ENCODE measurements at regions not wholly inside any gene's neighbourhood (a gene's known extent, or its start where the extent isn't known, plus 50 kb on each side); places are given as distances from the start of the nearest gene placed in this dataset.

DNA sequence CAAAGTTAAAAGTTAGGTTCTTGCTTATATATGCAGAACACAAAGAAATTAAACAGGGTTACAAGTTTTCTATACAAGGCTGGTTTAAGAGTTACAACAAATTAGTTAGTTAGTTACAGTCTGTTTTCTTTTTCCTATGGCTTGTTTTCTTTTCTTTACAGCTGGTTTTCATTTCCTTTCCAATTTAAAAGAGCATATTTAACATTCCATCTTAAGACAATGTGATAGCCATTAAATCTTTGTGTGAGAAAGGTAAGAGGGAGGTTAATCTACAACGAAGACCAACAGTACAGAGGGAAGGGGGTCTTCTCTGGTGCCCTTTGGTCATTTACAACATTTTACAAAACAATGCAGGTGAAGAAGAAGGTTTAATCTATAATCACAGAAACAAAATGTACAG, 290.6 kb downstream of the ZNF674 start:
- no peak for DNase-seq
- H3K27ac ChIP-seq (ENCODE audit: low read depth in 1 of 2, low read length in 2 of 2) = no peak overlapping the region
- H3K9me3 ChIP-seq (replicated peaks in 1 of 2; ENCODE audit: control insufficient read depth in 1 of 2, insufficient read depth in 1 of 2, low read length in 2 of 2) = no peaks in the 10 kb centered on the region
- H3K27me3 ChIP-seq (ENCODE audit: control insufficient read depth in 2 of 2, insufficient read depth in 2 of 2, low read length in 2 of 2) = peaks cover 0 to 2% of the 10 kb centered on the region in 2 donors
- H3K9ac ChIP-seq (ENCODE audit: insufficient read depth, low read length, poor library complexity, severe bottlenecking) = no peak overlapping the region
- Mint-ChIP-seq H3K4me1 (peaks cover 3% of the 10 kb centered on the region), H3K4me3 (no peak overlapping the region), H3K27me3 (ENCODE audit: low read depth in 3 of 3) (peaks cover 0 to 7% (median 0%) of the 10 kb centered on the region in 3 donors), H3K9me3 (peaks cover 0 to 3% (median 0%) of the 10 kb centered on the region in 7 donors), H3K27ac (no peak overlapping the region), H3K36me3 (no peaks in the 10 kb centered on the region)
- no peaks in the 10 kb centered on the region for H4K20me1 ChIP-seq (ENCODE audit: insufficient read depth, low read length)
- no peak overlapping the region for H2AFZ ChIP-seq (ENCODE audit: insufficient read depth, low read depth, low read length, poor library complexity, severe bottlenecking)
- no peaks in the 10 kb centered on the region for H3K4me1 ChIP-seq (ENCODE audit: control insufficient read depth in 1 of 2, insufficient read depth in 2 of 2, low read length in 2 of 2)
- no peaks in the 10 kb centered on the region for H3K79me2 ChIP-seq (ENCODE audit: insufficient read depth, low read length)
- H3K36me3 ChIP-seq (replicated peaks in 1 of 2; ENCODE audit: control insufficient read depth in 1 of 2, insufficient read depth in 2 of 2, low read length in 2 of 2) = no peaks in the 10 kb centered on the region
- no peak overlapping the region for H3K4me2 ChIP-seq (replicated peaks; ENCODE audit: extremely low read depth, low read length, poor library complexity, severe bottlenecking)
- intact Hi-C loops (cut with micrococcal nuclease) = no loop called here
- no CpG with 5 or more reads among the region's 1 CpG for WGBS (ENCODE audit: insufficient coverage)
- no peak overlapping the region for H3K4me3 ChIP-seq (replicated peaks in 1 of 3; ENCODE audit: low read depth in 2 of 3, low read length in 3 of 3)
- TF ChIP-seq, protein P1, sequence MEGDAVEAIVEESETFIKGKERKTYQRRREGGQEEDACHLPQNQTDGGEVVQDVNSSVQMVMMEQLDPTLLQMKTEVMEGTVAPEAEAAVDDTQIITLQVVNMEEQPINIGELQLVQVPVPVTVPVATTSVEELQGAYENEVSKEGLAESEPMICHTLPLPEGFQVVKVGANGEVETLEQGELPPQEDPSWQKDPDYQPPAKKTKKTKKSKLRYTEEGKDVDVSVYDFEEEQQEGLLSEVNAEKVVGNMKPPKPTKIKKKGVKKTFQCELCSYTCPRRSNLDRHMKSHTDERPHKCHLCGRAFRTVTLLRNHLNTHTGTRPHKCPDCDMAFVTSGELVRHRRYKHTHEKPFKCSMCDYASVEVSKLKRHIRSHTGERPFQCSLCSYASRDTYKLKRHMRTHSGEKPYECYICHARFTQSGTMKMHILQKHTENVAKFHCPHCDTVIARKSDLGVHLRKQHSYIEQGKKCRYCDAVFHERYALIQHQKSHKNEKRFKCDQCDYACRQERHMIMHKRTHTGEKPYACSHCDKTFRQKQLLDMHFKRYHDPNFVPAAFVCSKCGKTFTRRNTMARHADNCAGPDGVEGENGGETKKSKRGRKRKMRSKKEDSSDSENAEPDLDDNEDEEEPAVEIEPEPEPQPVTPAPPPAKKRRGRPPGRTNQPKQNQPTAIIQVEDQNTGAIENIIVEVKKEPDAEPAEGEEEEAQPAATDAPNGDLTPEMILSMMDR (IDR thresholded peaks at IDR 0.05) = no peak

DNA sequence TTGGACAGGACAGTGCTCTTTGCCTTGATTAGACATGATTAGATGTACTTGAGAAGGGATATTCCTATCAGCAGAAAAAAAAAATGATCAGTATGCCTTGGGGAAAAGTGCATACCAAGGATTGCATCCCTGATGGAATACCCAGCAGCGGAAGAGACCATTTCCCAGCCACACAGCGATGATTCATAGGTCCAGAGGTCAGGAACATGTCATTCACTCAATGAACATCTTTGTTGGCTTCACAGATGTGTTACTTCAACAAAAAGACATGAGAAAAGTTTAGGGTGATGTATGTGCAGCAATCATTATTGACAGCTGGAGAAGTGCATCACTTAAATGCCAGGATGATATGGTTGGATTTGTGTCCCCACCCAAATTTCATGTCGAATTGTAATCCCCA, 293.5 kb downstream of the ZNF674 start:
- Histone ChIP-seq H3K4me1 (ENCODE audit: control insufficient read depth in 1 of 2, insufficient read depth in 2 of 2, low read length in 2 of 2) (no peaks in the 10 kb centered on the region), H3K36me3 (replicated peaks in 1 of 2; ENCODE audit: control insufficient read depth in 1 of 2, insufficient read depth in 2 of 2, low read length in 2 of 2) (no peaks in the 10 kb centered on the region), H4K20me1 (ENCODE audit: insufficient read depth, low read length) (no peaks in the 10 kb centered on the region), H3K27me3 (ENCODE audit: control insufficient read depth in 2 of 2, insufficient read depth in 2 of 2, low read length in 2 of 2) (peaks cover 0 to 4% of the 10 kb centered on the region in 2 donors), H3K27ac (ENCODE audit: low read depth in 1 of 2, low read length in 2 of 2) (no peak overlapping the region), H2AFZ (ENCODE audit: insufficient read depth, low read depth, low read length, poor library complexity, severe bottlenecking) (no peak overlapping the region), H3K9ac (ENCODE audit: insufficient read depth, low read length, poor library complexity, severe bottlenecking) (no peak overlapping the region), H3K4me2 (replicated peaks; ENCODE audit: extremely low read depth, low read length, poor library complexity, severe bottlenecking) (no peak overlapping the region), H3K4me3 (replicated peaks in 1 of 3; ENCODE audit: low read depth in 2 of 3, low read length in 3 of 3) (no peak overlapping the region), H3K9me3 (replicated peaks in 1 of 2; ENCODE audit: control insufficient read depth in 1 of 2, insufficient read depth in 1 of 2, low read length in 2 of 2) (no peaks in the 10 kb centered on the region), H3K79me2 (ENCODE audit: insufficient read depth, low read length) (no peaks in the 10 kb centered on the region)
- TF ChIP-seq, protein P1 (IDR thresholded peaks at IDR 0.05) = no peak
- Mint-ChIP-seq H3K27ac (no peak overlapping the region), H3K27me3 (ENCODE audit: low read depth in 3 of 3) (peaks cover 0 to 5% (median 0%) of the 10 kb centered on the region in 3 donors), H3K9me3 (peaks cover 0 to 3% (median 0%) of the 10 kb centered on the region in 7 donors), H3K36me3 (no peaks in the 10 kb centered on the region), H3K4me3 (no peak overlapping the region), H3K4me1 (no peaks in the 10 kb centered on the region)
- intact Hi-C loops (cut with micrococcal nuclease) = no loop called here
- no CpG with 5 or more reads among the region's 3 CpGs for WGBS (ENCODE audit: insufficient coverage)
- no peak for DNase-seq
